ENCODE measurements at regions not wholly inside any gene's neighbourhood (a gene's known extent, or its start where the extent isn't known, plus 50 kb on each side); places are given as distances from the start of the nearest gene placed in this dataset.

- Mint-ChIP-seq H3K4me1 (no peaks in the 10 kb centered on the region), H3K36me3 (no peaks in the 10 kb centered on the region), H3K27ac (peak overlapping the region; percentile 5), H3K4me3 (no peak overlapping the region), H3K9me3 (peaks cover 1% of the 10 kb centered on the region), H3K27me3 (peaks cover 11% of the 10 kb centered on the region)
- DNase-seq: no peak
Observed at GRCh38 chr2:128451084-128452023, 132.7 kb upstream of the HS6ST1 start.

- Mint-ChIP-seq H3K27me3 (peaks cover 11% of the 10 kb centered on the region), H3K4me1 (no peaks in the 10 kb centered on the region), H3K36me3 (no peaks in the 10 kb centered on the region), H3K27ac (peak overlapping the region; percentile 5), H3K4me3 (no peak overlapping the region), H3K9me3 (peaks cover 1% of the 10 kb centered on the region)
- DNase-seq: no peak
Observed at GRCh38 chr2:128452024-128452411, 133.3 kb upstream of the HS6ST1 start.

- Mint-ChIP-seq H3K36me3 (no peaks in the 10 kb centered on the region), H3K27ac (no peak overlapping the region), H3K27me3 (peaks cover 11% of the 10 kb centered on the region), H3K4me1 (no peaks in the 10 kb centered on the region), H3K4me3 (no peak overlapping the region), H3K9me3 (peaks cover 1% of the 10 kb centered on the region)
- DNase-seq: no peak
Observed at GRCh38 chr2:128452536-128453530, 134.2 kb upstream of the HS6ST1 start.

GRCh38 chr2:128454980-128455720, 136.5 kb upstream of the HS6ST1 start:
- Mint-ChIP-seq H3K4me3 (no peak overlapping the region), H3K4me1 (no peaks in the 10 kb centered on the region), H3K36me3 (no peaks in the 10 kb centered on the region), H3K27me3 (peaks cover 11% of the 10 kb centered on the region), H3K9me3 (peaks cover 1% of the 10 kb centered on the region), H3K27ac (no peak overlapping the region)
- no peak for DNase-seq

DNA sequence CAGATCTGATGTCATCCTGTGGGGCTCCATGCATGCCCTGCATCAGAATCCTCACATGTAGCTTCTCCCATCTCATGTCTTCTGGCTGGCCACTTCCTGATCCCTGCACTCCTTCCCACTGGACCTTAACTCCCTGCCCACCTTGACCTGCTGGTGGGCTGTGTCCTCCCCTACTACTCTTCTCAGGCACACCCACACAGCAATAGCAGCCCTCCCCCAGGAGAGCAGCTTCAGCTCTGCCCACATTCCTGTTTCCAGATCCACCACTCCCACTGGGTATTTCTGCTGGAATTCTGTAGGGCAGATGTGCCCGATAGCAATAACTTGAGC, 137.0 kb upstream of the HS6ST1 start:
- no peaks in the 10 kb centered on the region for H3K36me3 Mint-ChIP-seq

DNA sequence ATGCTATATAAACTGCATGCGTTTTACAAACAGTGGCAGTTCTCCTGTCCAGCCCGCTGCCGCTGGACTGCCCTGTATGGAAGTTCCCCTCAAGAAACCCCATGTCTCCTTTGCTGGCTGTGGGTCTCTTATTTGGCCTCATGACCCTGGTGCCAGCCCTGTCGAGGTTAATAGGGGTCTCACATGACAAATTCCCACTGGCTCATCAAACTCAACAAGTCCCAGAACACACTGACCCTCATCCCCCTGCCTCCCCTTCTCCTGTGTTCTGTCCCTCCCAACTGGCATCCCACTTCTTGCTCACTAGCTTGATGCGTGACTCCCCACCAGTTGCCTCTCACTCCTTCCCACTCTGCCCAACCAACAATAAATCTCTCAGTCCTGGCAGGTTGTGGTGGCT, 137.6 kb upstream of the HS6ST1 start:
- no peak overlapping the region for H3K4me3 Mint-ChIP-seq
- no peak overlapping the region for H3K27ac Mint-ChIP-seq
- H3K9me3 Mint-ChIP-seq: peaks cover 8% of the 10 kb centered on the region
- peaks cover 11% of the 10 kb centered on the region for H3K27me3 Mint-ChIP-seq
- H3K4me1 Mint-ChIP-seq: no peaks in the 10 kb centered on the region
- DNase-seq: no peak
- no peaks in the 10 kb centered on the region for H3K36me3 Mint-ChIP-seq

More for the DNA sequence above, 137.0 kb upstream of the HS6ST1 start:
- DNase-seq: no peak
- Mint-ChIP-seq H3K27ac (no peak overlapping the region), H3K9me3 (peaks cover 4% of the 10 kb centered on the region), H3K4me3 (no peak overlapping the region), H3K27me3 (peaks cover 11% of the 10 kb centered on the region), H3K4me1 (no peaks in the 10 kb centered on the region)

DNA sequence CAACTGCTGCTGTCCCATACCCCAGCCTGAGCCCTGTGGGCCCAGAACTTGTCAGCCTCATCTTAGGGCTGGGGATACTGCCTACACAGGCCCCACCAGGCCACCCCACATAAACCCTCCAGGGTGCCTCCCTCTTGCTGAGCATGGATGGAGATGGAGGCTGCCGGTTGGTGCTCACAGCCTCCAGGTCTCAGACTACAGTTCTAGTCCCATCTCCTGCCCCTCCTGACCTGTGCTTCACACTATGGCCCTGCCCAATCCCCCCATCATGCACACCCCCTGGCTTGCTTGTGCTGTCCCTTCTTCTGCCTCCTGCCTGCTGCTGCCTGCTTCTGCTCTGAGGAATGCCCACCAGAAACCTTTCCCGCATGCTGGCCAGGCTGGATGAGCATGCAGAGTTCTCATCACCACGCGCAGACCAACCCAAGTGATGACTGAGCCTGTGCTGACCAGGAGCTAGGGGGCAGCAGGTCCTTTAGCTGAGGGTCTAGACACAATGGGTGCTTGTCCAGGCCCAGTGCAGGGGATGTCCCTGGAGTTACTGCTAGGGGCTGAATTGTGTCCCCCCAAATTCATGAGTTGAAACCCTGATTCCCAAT, 138.4 kb upstream of the HS6ST1 start:
- Mint-ChIP-seq H3K27me3 (peaks cover 5% of the 10 kb centered on the region), H3K4me3 (no peak overlapping the region)
- DNase-seq: no peak

DNA sequence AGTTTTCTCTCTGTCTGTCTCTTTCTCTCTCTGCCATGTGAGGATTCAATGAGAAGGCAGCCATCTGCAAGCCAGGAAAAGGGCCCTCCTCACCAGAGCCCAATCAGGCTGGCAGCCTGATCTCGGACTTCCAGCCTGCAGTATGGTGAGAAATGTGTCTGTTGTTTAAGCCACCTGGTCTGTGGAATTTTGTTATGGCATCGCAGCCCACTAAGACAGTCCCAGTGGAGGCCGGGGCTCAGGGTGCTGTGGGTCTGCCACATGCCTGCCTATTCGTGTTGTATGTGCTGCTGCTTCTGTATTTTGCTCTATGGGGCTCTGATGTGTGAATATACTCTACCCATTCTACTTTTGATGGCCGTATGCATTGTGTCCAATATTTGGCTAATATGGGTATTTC, 139.0 kb upstream of the HS6ST1 start:
- H3K27me3 Mint-ChIP-seq: peaks cover 4% of the 10 kb centered on the region
- H3K9me3 Mint-ChIP-seq: peaks cover 10% of the 10 kb centered on the region
- no peak for DNase-seq
- no peak overlapping the region for H3K27ac Mint-ChIP-seq
- no peak overlapping the region for H3K4me3 Mint-ChIP-seq
- H3K4me1 Mint-ChIP-seq: no peaks in the 10 kb centered on the region
- H3K36me3 Mint-ChIP-seq: no peaks in the 10 kb centered on the region

More for the DNA sequence above, 138.4 kb upstream of the HS6ST1 start:
- Mint-ChIP-seq H3K36me3 (no peaks in the 10 kb centered on the region), H3K4me1 (no peaks in the 10 kb centered on the region), H3K27ac (no peak overlapping the region), H3K9me3 (peaks cover 10% of the 10 kb centered on the region)

- DNase-seq: no peak
- Mint-ChIP-seq H3K9me3 (peaks cover 10% of the 10 kb centered on the region), H3K36me3 (no peaks in the 10 kb centered on the region), H3K27ac (no peak overlapping the region), H3K4me1 (no peaks in the 10 kb centered on the region), H3K4me3 (no peak overlapping the region), H3K27me3 (peaks cover 4% of the 10 kb centered on the region)
Observed at GRCh38 chr2:128458505-128458904, 139.8 kb upstream of the HS6ST1 start.

GRCh38 chr2:128464456-128464855, 145.8 kb upstream of the HS6ST1 start:
- no peak overlapping the region for H3K4me3 Mint-ChIP-seq
- peaks cover 23% of the 10 kb centered on the region for H3K9me3 Mint-ChIP-seq
- peaks cover 4% of the 10 kb centered on the region for H3K27me3 Mint-ChIP-seq
- no peak overlapping the region for H3K27ac Mint-ChIP-seq
- H3K4me1 Mint-ChIP-seq: no peaks in the 10 kb centered on the region
- no peak for DNase-seq
- H3K36me3 Mint-ChIP-seq: peaks cover 6% of the 10 kb centered on the region

DNA sequence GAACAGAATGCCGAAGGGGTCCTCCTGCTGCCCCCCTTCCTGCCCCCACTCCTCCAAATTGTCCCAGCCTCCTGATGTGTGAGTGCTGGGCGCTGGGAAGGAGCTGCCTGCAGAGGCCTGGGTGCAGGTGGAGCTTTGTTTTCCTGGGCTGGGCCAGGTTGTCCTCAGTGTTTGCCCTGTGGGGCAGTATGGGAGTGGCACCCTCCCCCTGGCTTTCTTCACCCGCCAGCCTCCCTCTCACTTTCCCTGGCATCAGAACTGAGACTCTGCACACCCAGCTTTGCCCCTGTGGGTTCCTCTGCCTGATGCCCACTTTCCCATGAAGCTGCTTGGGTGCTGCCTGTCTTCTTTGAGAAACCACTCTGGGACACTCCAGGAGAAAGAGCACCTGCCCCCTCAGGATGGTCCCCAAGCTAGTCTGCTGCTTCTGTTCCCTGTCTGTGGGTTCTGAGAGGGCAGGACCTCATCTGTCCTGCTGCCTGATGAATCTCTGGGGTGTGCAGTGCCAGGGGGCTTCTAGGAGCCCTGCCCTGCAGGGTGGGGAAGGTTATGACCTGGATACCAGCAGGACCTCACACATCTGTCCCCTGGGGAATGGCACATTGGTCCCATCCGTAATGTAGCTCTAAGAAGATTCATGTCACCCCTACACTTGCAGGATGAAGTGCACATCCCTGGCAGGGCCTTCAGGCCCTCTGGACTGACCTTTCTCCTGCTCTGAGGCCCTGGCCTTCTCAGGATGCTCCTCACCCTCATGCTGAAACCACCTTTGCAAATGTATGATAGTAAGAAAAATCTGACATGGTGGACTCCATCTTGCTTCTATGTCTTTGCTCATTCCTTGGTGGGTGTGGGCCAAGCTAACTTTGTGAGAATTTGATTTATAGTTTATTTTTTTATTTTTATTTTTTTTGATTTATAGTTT, 146.8 kb upstream of the HS6ST1 start:
- no peaks in the 10 kb centered on the region for H3K4me1 Mint-ChIP-seq
- no peak overlapping the region for H3K27ac Mint-ChIP-seq
- no peak overlapping the region for H3K4me3 Mint-ChIP-seq
- peaks cover 29% of the 10 kb centered on the region for H3K9me3 Mint-ChIP-seq
- DNase-seq: no peak
- peaks cover 4% of the 10 kb centered on the region for H3K27me3 Mint-ChIP-seq
- peaks cover 6% of the 10 kb centered on the region for H3K36me3 Mint-ChIP-seq

DNA sequence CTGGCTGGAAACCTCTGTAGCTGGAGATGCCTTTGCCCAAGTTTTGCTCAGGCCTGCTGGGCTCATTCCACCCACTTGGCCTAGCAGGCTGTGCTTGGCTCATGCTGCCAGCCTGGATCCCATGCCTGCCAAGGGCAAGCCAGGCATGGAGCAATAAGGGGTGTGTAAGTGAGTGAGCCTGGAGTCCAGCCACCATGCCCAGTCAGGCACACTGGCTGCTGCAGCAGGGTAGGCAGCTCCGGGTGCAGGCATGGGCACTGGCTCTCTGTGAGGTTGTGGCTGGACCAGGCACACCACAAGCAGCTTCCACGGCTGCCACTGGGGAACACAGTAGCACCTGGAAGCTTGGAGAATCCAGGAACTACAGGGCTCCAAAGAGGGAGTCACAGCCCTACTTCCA, 147.7 kb upstream of the HS6ST1 start:
- H3K9me3 Mint-ChIP-seq: peaks cover 27% of the 10 kb centered on the region

GRCh38 chr2:128466776-128467175, 148.1 kb upstream of the HS6ST1 start:
- DNase-seq: no peak
- Mint-ChIP-seq H3K27ac (no peak overlapping the region), H3K27me3 (peaks cover 4% of the 10 kb centered on the region), H3K9me3 (peaks cover 24% of the 10 kb centered on the region), H3K4me3 (no peak overlapping the region), H3K4me1 (no peaks in the 10 kb centered on the region), H3K36me3 (peaks cover 8% of the 10 kb centered on the region)

More for the DNA sequence above, 147.7 kb upstream of the HS6ST1 start:
- Mint-ChIP-seq H3K4me1 (no peaks in the 10 kb centered on the region), H3K36me3 (peaks cover 8% of the 10 kb centered on the region), H3K27me3 (peaks cover 4% of the 10 kb centered on the region), H3K27ac (no peak overlapping the region), H3K4me3 (no peak overlapping the region)
- DNase-seq: no peak

Data from activated naive CD8-positive, alpha-beta T cell treated with anti-CD3 and anti-CD28 coated beads for 36 hours (primary cell).